SK-N-SH (cell line): ENCODE measurements at regions not wholly inside any gene's neighbourhood (a gene's known extent, or its start where the extent isn't known, plus 50 kb on each side); places are given as distances from the start of the nearest gene placed in this dataset.

Experiments
- CTCF ChIA-PET: fragments of 300-600, 350-600 bp; formaldehyde crosslinking; extraction: SDS; loops from one replicate; lab custom pipeline; 2021; lab: Yijun Ruan, JAX
- POLR2A ChIA-PET: fragments of 350-600 bp; sonication (Branson Sonifier 250); formaldehyde crosslinking; extraction: SDS; loops from one replicate; lab custom pipeline; 2020; ENCODE audit warnings: antibody characterized with exemption, inconsistent platforms; lab: Yijun Ruan, JAX
- DNase-seq: peaks from one replicate; pipeline ENCODE4 v3.0.0; 2012
- H2AFZ ChIP-seq: fragments of 200-600 bp; sonication (generic); 2 replicates; pipeline ENCODE4 v1.8.1; 2016; ENCODE audit warnings: antibody characterized with exemption, mild to moderate bottlenecking, low read depth
- H3F3A ChIP-seq: fragments of 200-600 bp; sonication (generic); replicated peaks from 2 replicates; pipeline ENCODE3; 2016; ENCODE audit warnings: antibody characterized with exemption, mild to moderate bottlenecking; ENCODE audit not compliant: insufficient read depth
- H3K27ac ChIP-seq, 2 experiments: fragments of 200-500 bp in 1 of 2; fragments of 200-600 bp in 1 of 2; sonication (Bioruptor generic) in 1 of 2; sonication (generic), shearing (Covaris generic) in 1 of 2; 2 replicates each; pipeline versions ENCODE4 v1.5.1 to v1.6.1; 2014 to 2016; ENCODE audit warnings: low read depth in 2 of 2, inconsistent platforms in 1 of 2, low read length in 1 of 2, mild to moderate bottlenecking in 1 of 2, mixed read lengths in 1 of 2
- H3K27me3 ChIP-seq: fragments of 200-600 bp; sonication (generic), shearing (Covaris generic); 2 replicates; pipeline ENCODE4 v1.6.1; 2016; ENCODE audit warnings: mixed run types; ENCODE audit not compliant: insufficient read depth
- H3K36me3 ChIP-seq, 2 experiments: fragments of 200-500 bp in 1 of 2; fragments of 200-600 bp in 1 of 2; sonication (Bioruptor generic) in 1 of 2; sonication (generic) in 1 of 2; replicated peaks in 1 of 2; 2 replicates each; pipeline versions ENCODE3 to v1.5.1; 2014 to 2016; ENCODE audit warnings: low read length in 1 of 2, mild to moderate bottlenecking in 1 of 2; ENCODE audit not compliant: insufficient read depth in 2 of 2, control insufficient read depth in 1 of 2
- H3K4me1 ChIP-seq, 2 experiments: fragments of 200-500 bp in 1 of 2; fragments of 200-600 bp in 1 of 2; sonication (Bioruptor generic) in 1 of 2; sonication (generic), shearing (Covaris generic) in 1 of 2; 2 replicates each; pipeline versions ENCODE4 v1.5.1 to v1.6.1; 2014 to 2016; ENCODE audit warnings: low read depth in 1 of 2, low read length in 1 of 2, mixed run types in 1 of 2; ENCODE audit not compliant: insufficient read depth in 2 of 2, control insufficient read depth in 1 of 2
- H3K4me2 ChIP-seq: fragments of 200-600 bp; sonication (generic), shearing (Covaris generic); 2 replicates; pipeline ENCODE4 v1.6.1; 2017; ENCODE audit warnings: mixed run types
- H3K4me3 ChIP-seq, 2 experiments: fragments of 200-500 bp in 1 of 2; fragments of 200-600 bp in 1 of 2; sonication (Bioruptor generic) in 1 of 2; sonication (generic), shearing (Covaris generic) in 1 of 2; 2 replicates each; pipeline versions ENCODE4 v1.5.1 to v1.8.1; 2014 to 2016; ENCODE audit warnings: low read depth in 2 of 2, inconsistent platforms in 1 of 2, low read length in 1 of 2, mild to moderate bottlenecking in 1 of 2, mixed read lengths in 1 of 2, moderate library complexity in 1 of 2
- H3K79me2 ChIP-seq: fragments of 200-600 bp; sonication (generic); 2 replicates; pipeline ENCODE4 v1.8.1; 2017; ENCODE audit warnings: mild to moderate bottlenecking; ENCODE audit not compliant: insufficient read depth
- H3K9ac ChIP-seq: fragments of 200-600 bp; sonication (generic); 2 replicates; pipeline ENCODE4 v1.6.1; 2017; ENCODE audit warnings: mixed run types
- H3K9me2 ChIP-seq: fragments of 200-600 bp; sonication (generic); 2 replicates; pipeline ENCODE4 v1.6.1; 2017; ENCODE audit warnings: mixed run types
- H3K9me3 ChIP-seq: fragments of 200-600 bp; sonication (generic); 2 replicates; pipeline ENCODE4 v1.6.1; 2017; ENCODE audit warnings: mixed run types, mild to moderate bottlenecking, moderate library complexity
- H4K20me1 ChIP-seq: fragments of 200-600 bp; sonication (generic); 2 replicates; pipeline ENCODE4 v1.6.1; 2017; ENCODE audit warnings: mild to moderate bottlenecking, mixed run types; ENCODE audit not compliant: insufficient read depth
- CHD2 ChIP-seq: fragments of 150-350 bp; IDR thresholded peaks from 2 replicates; pipeline ENCODE4 v1.6.1; 2018; ENCODE audit warnings: low read length; ENCODE audit not compliant: partially characterized antibody
- EP300 ChIP-seq, 2 experiments: IDR thresholded peaks; 2 replicates each; pipeline versions ENCODE4 v1.4.0 to v1.6.1; 2012; ENCODE audit warnings: borderline replicate concordance in 1 of 2, low read depth in 1 of 2, low read length in 1 of 2
- EZH2phosphoT487 ChIP-seq: fragments of 200-600 bp; sonication (generic); IDR thresholded peaks from 2 replicates; pipeline ENCODE4 v1.6.1; 2017; ENCODE audit warnings: low read depth, mixed run types, mild to moderate bottlenecking, antibody characterized with exemption, moderate library complexity, borderline replicate concordance
- FOSL2 ChIP-seq: IDR thresholded peaks from 2 replicates; pipeline ENCODE4 v1.4.0; 2012; ENCODE audit warnings: low read depth, mild to moderate bottlenecking, moderate library complexity, borderline replicate concordance
- GABPA ChIP-seq: IDR thresholded peaks from 2 replicates; pipeline ENCODE4 v1.4.0; 2012; ENCODE audit warnings: low read depth, mild to moderate bottlenecking
- GATA2 ChIP-seq: sonication (generic); formaldehyde crosslinking; IDR thresholded peaks from 2 replicates; pipeline ENCODE4 v1.5.0; 2020; ENCODE audit warnings: mild to moderate bottlenecking, missing genetic modification reagents
- IRF3 ChIP-seq: fragments of 150-350 bp; IDR thresholded peaks from 2 replicates; pipeline ENCODE4 v1.6.1; 2016; ENCODE audit warnings: mild to moderate bottlenecking, low read depth, low read length
- MAX ChIP-seq: IDR thresholded peaks from 2 replicates; pipeline ENCODE4 v1.4.0; 2012; ENCODE audit warnings: low read depth
- MEF2A ChIP-seq: IDR thresholded peaks from 2 replicates; pipeline ENCODE4 v1.4.0; 2012; ENCODE audit warnings: low read depth, borderline replicate concordance
- NFIC ChIP-seq: IDR thresholded peaks from 2 replicates; pipeline ENCODE4 v1.4.0; 2012; ENCODE audit warnings: borderline replicate concordance
- NRF1 ChIP-seq: IDR thresholded peaks from 2 replicates; pipeline ENCODE4 v1.6.1; 2012; ENCODE audit warnings: low read depth, mild to moderate bottlenecking, low read length
- RAD21 ChIP-seq: IDR thresholded peaks from 2 replicates; pipeline ENCODE4 v1.6.1; 2012; ENCODE audit warnings: mild to moderate bottlenecking, low read length
- RFX5 ChIP-seq: IDR thresholded peaks from 2 replicates; pipeline ENCODE4 v1.6.1; 2012; ENCODE audit warnings: mild to moderate bottlenecking, improper control_type of control experiment, low read length
- RXRA ChIP-seq: IDR thresholded peaks from 2 replicates; pipeline ENCODE4 v1.4.0; 2012; ENCODE audit warnings: low read depth, mild to moderate bottlenecking, borderline replicate concordance
- SMC3 ChIP-seq: IDR thresholded peaks from 2 replicates; pipeline ENCODE4 v1.6.1; 2012; ENCODE audit warnings: low read depth, low read length, improper control_type of control experiment
- TAF1 ChIP-seq: IDR thresholded peaks from 2 replicates; pipeline ENCODE4 v1.6.1; 2012; ENCODE audit warnings: low read depth, mild to moderate bottlenecking, low read length, moderate library complexity, borderline replicate concordance
- TCF12 ChIP-seq: IDR thresholded peaks from 2 replicates; pipeline ENCODE4 v1.4.0; 2012
- TEAD4 ChIP-seq: IDR thresholded peaks from 2 replicates; pipeline ENCODE4 v1.4.0; 2012; ENCODE audit warnings: mild to moderate bottlenecking, borderline replicate concordance; ENCODE audit not compliant: insufficient read depth
- USF1 ChIP-seq: IDR thresholded peaks from 2 replicates; pipeline ENCODE4 v1.4.0; 2012; ENCODE audit warnings: low read depth, borderline replicate concordance
- YY1 ChIP-seq: IDR thresholded peaks from 2 replicates; pipeline ENCODE4 v1.4.0; 2012; ENCODE audit warnings: low read depth, mild to moderate bottlenecking
- ZBTB33 ChIP-seq: IDR thresholded peaks from 2 replicates; pipeline ENCODE4 v1.4.0; 2012; ENCODE audit warnings: low read depth, borderline replicate concordance
- WGBS: methylation state at CpG from one replicate; pipeline ENCODE4 v1.1.6; 2017; ENCODE audit warnings: low lambda C conversion rate; 5-methylcytosine and 5-hydroxymethylcytosine counted together

GRCh38 chr16:64617836-64618476, 503.9 kb downstream of the CDH11 start:
- ChIA-PET POLR2A (no interaction called here), CTCF (interaction anchor here (1.7 kb wide), 1 partner anchor 9 kb away, joined by 5 read pairs; no protein-coding TSS in a partner anchor)
- no peaks in the 10 kb centered on the region for H3K27me3 ChIP-seq
- H3F3A ChIP-seq: peaks cover 10% of the 10 kb centered on the region
- TF ChIP-seq RXRA: no peak
- peak; percentile 60 for TF ChIP-seq GATA2 (CRISPR knock-in tag)
- no peak overlapping the region for H3K4me3 ChIP-seq
- no peak overlapping the region for H3K9ac ChIP-seq
- peaks cover 0 to 9% of the 10 kb centered on the region in 2 experiments for H3K36me3 ChIP-seq
- H3K4me2 ChIP-seq: no peak overlapping the region
- H3K79me2 ChIP-seq: no peaks in the 10 kb centered on the region
- H2AFZ ChIP-seq: no peak overlapping the region
- H4K20me1 ChIP-seq: no peaks in the 10 kb centered on the region
- H3K9me2 ChIP-seq: no peaks in the 10 kb centered on the region
- peaks cover 5 to 8% of the 10 kb centered on the region in 2 experiments; a peak in 2 of 4 replicates for H3K4me1 ChIP-seq
- WGBS: 55% methylated on average over 1 of the region's 1 CpG
- DNase-seq: no peak
- no peak overlapping the region for H3K27ac ChIP-seq
- no peaks in the 10 kb centered on the region for H3K9me3 ChIP-seq

GRCh38 chr16:64615630-64616280, 506.1 kb downstream of the CDH11 start:
- Histone ChIP-seq H3K4me1 (peaks cover 0 to 8% of the 10 kb centered on the region in 2 experiments; a peak in 1 of 4 replicates), H4K20me1 (no peaks in the 10 kb centered on the region), H3K36me3 (peaks cover 0 to 9% of the 10 kb centered on the region in 2 experiments), H3K4me3 (no peak overlapping the region), H3K9me3 (no peaks in the 10 kb centered on the region), H3K4me2 (no peak overlapping the region), H3F3A (no peaks in the 10 kb centered on the region), H3K27ac (no peak overlapping the region), H3K9ac (no peak overlapping the region), H3K27me3 (no peaks in the 10 kb centered on the region), H3K79me2 (no peaks in the 10 kb centered on the region), H3K9me2 (no peaks in the 10 kb centered on the region), H2AFZ (no peak overlapping the region)
- ChIA-PET CTCF (no interaction called here), POLR2A (no interaction called here)
- WGBS: 49% methylated on average over 4 of the region's 6 CpGs
- no peak for TF ChIP-seq ZBTB33
- TF ChIP-seq SMC3: no peak
- TF ChIP-seq TEAD4: no peak
- TF ChIP-seq USF1: no peak
- TF ChIP-seq NFIC: no peak
- TF ChIP-seq RXRA: no peak
- TF ChIP-seq NRF1: no peak
- no peak for TF ChIP-seq EP300 (IDR thresholded peaks at IDR 0.05; ENCODE audit: borderline replicate concordance in 1 of 2, low read depth in 1 of 2, low read length in 1 of 2)
- TF ChIP-seq TAF1: no peak
- TF ChIP-seq TCF12: no peak
- TF ChIP-seq MAX: no peak
- TF ChIP-seq YY1: no peak
- TF ChIP-seq IRF3: no peak
- no peak for TF ChIP-seq MEF2A
- TF ChIP-seq EZH2phosphoT487: no peak
- TF ChIP-seq FOSL2: no peak
- no peak for TF ChIP-seq GABPA
- TF ChIP-seq RFX5: no peak
- TF ChIP-seq RAD21: no peak
- TF ChIP-seq CHD2: no peak
- DNase-seq: no peak
